ENCODE measurements at regions not wholly inside any gene's neighbourhood (a gene's known extent, or its start where the extent isn't known, plus 50 kb on each side); places are given as distances from the start of the nearest gene placed in this dataset.

GRCh38 chr5:167794121-167794520, 497.3 kb upstream of the WWC1 start:
- H3K27me3 ChIP-seq, result no peaks in the 10 kb centered on the region
- H3K4me3 ChIP-seq, result no peak overlapping the region
- TF ChIP-seq, protein P1, sequence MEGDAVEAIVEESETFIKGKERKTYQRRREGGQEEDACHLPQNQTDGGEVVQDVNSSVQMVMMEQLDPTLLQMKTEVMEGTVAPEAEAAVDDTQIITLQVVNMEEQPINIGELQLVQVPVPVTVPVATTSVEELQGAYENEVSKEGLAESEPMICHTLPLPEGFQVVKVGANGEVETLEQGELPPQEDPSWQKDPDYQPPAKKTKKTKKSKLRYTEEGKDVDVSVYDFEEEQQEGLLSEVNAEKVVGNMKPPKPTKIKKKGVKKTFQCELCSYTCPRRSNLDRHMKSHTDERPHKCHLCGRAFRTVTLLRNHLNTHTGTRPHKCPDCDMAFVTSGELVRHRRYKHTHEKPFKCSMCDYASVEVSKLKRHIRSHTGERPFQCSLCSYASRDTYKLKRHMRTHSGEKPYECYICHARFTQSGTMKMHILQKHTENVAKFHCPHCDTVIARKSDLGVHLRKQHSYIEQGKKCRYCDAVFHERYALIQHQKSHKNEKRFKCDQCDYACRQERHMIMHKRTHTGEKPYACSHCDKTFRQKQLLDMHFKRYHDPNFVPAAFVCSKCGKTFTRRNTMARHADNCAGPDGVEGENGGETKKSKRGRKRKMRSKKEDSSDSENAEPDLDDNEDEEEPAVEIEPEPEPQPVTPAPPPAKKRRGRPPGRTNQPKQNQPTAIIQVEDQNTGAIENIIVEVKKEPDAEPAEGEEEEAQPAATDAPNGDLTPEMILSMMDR (IDR thresholded peaks at IDR 0.05), result no peak

DNA sequence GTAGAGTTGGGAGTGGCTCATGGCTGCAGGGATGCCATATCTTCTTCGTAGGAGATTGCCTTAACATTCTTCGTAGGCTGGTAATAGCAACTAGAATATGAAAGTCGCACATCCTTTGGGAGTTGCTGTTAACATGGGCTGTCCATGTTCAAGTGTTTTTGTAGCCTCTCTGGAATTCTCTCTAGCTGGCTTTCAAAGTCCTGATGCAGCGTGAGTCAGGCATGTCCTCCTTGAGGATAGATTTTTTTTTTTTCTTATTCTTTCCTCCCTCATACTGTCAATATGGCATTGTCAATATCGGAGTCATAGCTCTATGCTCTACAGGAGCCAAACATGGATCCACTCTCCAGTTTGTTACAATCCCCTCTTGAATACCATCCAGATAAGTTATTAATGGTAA, 494.8 kb upstream of the WWC1 start:
- no peak for DNase-seq (ENCODE audit: low spot score)
- H3K4me1 ChIP-seq, result no peaks in the 10 kb centered on the region
- no peaks in the 10 kb centered on the region for H3K27me3 ChIP-seq
- TF ChIP-seq, protein P1 (IDR thresholded peaks at IDR 0.05), result no peak
- no peak overlapping the region for H3K4me3 ChIP-seq
- no peak overlapping the region for H3K27ac ChIP-seq
- H3K9me3 ChIP-seq, result no peaks in the 10 kb centered on the region
- no peaks in the 10 kb centered on the region for H3K36me3 ChIP-seq

More at GRCh38 chr5:167794121-167794520, 497.3 kb upstream of the WWC1 start:
- Histone ChIP-seq H3K27ac (no peak overlapping the region), H3K9me3 (no peaks in the 10 kb centered on the region), H3K4me1 (no peaks in the 10 kb centered on the region), H3K36me3 (no peaks in the 10 kb centered on the region)
- no peak for DNase-seq (ENCODE audit: low spot score)

GRCh38 chr5:167797933-167798332, 493.5 kb upstream of the WWC1 start:
- TF ChIP-seq, protein P1 (IDR thresholded peaks at IDR 0.05), result no peak
- Histone ChIP-seq H3K36me3 (no peaks in the 10 kb centered on the region), H3K4me3 (no peak overlapping the region), H3K9me3 (no peaks in the 10 kb centered on the region), H3K27ac (no peak overlapping the region), H3K27me3 (no peaks in the 10 kb centered on the region), H3K4me1 (no peaks in the 10 kb centered on the region)
- DNase-seq (ENCODE audit: low spot score), result no peak

GRCh38 chr5:167798448-167798847, 493.0 kb upstream of the WWC1 start:
- Histone ChIP-seq H3K36me3 (no peaks in the 10 kb centered on the region), H3K4me3 (no peak overlapping the region), H3K9me3 (no peaks in the 10 kb centered on the region), H3K27me3 (no peaks in the 10 kb centered on the region), H3K4me1 (no peaks in the 10 kb centered on the region), H3K27ac (no peak overlapping the region)
- no peak for DNase-seq (ENCODE audit: low spot score)
- TF ChIP-seq, protein P1 (IDR thresholded peaks at IDR 0.05), result no peak

DNA sequence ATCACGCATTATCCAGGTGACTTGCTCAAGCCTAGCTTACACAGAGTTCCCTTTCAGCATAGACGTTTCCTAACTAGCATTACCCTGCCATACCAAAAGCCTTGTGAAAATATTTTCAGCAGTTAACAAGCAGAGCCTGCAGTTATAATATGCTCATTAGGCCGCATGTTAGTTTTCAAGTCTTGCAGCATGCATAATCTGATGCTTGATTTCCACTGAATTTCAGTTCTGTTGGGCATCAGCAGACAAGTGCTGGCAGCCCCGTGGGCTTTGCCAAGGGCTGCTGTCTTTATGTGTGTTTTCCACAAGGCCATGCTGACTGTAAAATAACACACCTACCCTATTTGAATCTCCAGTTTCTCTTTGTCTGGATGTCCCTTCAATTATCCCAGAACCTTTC, 491.0 kb upstream of the WWC1 start:
- Histone ChIP-seq H3K27me3 (no peaks in the 10 kb centered on the region), H3K9me3 (no peaks in the 10 kb centered on the region), H3K4me1 (no peaks in the 10 kb centered on the region), H3K27ac (no peak overlapping the region), H3K4me3 (no peak overlapping the region), H3K36me3 (no peaks in the 10 kb centered on the region)
- no peak for DNase-seq (ENCODE audit: low spot score)
- TF ChIP-seq, protein P1 (IDR thresholded peaks at IDR 0.05), result no peak

DNA sequence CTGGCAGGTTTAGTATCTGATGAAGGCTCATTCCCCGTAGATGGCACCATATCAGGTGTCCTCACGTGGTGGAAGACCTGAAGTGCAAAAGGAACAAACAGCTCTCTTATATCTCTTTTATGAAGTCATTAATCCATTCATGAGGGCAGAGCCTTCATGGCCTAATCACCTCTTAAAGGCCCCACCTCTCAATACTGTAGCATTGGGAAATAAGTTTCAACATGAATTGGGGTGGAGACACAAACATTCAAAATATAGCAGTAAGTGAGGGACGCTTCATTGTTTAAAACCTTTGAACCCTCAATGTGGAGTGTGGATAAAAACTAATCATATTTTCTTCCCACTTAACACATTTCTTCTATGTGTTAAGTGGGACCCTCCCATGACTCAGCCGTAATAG, 489.4 kb upstream of the WWC1 start:
- H3K27ac ChIP-seq, result no peak overlapping the region
- no peak overlapping the region for H3K4me3 ChIP-seq
- no peaks in the 10 kb centered on the region for H3K27me3 ChIP-seq
- TF ChIP-seq, protein P1 (IDR thresholded peaks at IDR 0.05), result no peak
- H3K4me1 ChIP-seq, result no peaks in the 10 kb centered on the region
- no peaks in the 10 kb centered on the region for H3K9me3 ChIP-seq
- DNase-seq (ENCODE audit: low spot score), result no peak
- no peaks in the 10 kb centered on the region for H3K36me3 ChIP-seq
